DMS153 treated with DMSO at 0.1 percent for 48 hours (cell line): ENCODE measurements at regions not wholly inside any gene's neighbourhood (a gene's known extent, or its start where the extent isn't known, plus 50 kb on each side); places are given as distances from the start of the nearest gene placed in this dataset.
A peak's percentile ranks its signal among the peaks of the same experiment; 100 is the strongest.
"Not testable (repeated sequence)": the region's sequence is repeated elsewhere in the genome, so short reads cannot be mapped to it uniquely, and the experiment has no call there.

Source experiments
- DNase-seq: peaks from one replicate; lab custom pipeline; 2025; ENCODE audit not compliant: unreplicated experiment; lab: John Stamatoyannopoulos, UW

DNA sequence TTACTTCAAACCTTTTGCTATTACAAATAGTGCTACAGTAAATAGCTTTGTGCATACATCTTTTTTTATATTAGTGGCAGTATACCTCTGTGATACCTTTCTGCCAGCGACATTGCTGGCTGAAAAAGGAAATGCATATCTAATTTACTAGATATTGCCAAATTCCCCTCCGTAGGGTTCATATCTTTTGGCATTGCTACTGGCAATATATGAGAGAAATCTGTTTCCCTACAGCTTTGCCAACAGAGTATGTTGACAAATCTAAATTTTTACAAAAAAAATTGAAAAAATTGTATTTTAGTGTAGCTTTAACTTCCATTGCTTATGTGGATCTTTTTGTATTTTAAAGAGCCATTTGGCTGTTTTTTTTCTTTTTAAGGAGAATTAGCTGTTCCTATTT is 426.7 kb downstream of the TRIB2 start:
- DNase-seq = no peak

DNA sequence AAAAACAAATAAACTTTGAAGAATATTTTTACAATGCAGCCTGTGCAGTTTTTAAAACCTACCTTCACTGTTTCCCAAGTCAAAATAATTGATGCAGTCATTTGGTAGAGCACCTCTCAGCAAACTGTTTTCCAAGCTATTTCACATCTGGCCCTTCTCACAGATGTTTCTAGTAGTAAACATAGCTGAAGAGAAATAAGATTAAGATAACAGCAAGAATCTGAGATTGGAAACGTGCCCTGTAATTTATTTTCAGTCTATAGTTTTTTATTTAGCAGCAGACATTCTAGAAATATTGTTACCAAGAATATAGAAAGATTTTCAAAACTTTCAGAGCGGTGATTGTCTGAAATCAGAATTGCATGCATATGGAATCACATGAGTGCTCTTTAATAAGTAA is 440.2 kb downstream of the TRIB2 start:
- no peak for DNase-seq

DNA sequence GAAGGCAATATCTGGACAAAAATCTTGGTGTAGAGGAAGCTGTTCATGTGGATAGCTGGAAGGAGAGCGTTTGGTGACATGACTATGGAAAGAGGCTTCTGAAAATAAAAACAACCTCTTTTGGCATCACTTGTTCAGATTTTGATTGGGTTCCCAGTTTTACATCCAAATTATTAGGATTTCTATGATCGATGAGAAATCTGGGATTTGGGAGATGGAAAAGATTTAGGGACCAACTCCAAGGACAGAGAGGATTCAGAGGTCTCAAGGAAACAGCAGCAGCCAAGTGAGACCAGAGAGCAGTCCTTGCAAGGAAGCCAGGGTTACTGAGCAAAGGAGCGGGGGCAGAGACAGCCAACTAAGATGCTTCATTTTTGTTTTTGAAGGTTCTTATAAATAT is 441.7 kb downstream of the TRIB2 start:
- no peak for DNase-seq

DNA sequence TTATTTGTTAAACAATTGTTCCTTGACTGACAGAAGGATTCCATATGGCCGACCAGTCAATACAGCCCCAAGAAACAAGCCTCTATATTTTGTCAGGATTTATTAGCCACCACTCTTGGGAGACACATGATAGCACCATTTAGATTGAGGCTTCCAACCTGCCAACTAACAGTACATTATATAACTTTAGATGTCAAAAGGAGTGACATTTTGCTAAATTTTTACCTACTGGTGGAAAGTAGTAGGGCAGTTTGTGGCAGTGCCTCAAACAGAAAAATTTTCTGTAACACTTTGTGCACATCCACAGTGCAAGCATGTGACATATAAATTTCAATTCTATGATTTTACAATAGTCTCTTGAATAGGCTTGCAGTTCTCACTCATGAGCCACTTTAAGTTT is 464.0 kb downstream of the TRIB2 start:
- DNase-seq = no peak

DNA sequence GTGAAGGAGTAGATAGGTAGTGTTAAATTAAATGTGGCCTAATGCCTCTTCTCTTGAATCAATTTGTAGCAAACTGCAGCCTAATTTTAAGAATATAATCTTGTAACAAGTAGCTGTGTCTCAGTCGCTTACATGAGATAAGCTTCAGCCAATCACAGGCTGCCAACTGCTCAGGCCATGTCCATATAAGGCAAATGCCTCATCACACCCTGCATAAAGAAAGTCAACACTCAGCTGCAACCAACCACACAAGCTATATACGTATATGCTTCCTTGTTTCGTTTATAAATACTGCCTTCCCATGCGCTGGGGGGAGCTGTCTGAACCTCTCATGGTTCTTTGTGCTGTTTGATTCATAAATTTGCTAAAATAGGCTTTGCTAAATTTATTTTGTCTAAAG is 476.3 kb downstream of the TRIB2 start:
- no peak for DNase-seq

DNA sequence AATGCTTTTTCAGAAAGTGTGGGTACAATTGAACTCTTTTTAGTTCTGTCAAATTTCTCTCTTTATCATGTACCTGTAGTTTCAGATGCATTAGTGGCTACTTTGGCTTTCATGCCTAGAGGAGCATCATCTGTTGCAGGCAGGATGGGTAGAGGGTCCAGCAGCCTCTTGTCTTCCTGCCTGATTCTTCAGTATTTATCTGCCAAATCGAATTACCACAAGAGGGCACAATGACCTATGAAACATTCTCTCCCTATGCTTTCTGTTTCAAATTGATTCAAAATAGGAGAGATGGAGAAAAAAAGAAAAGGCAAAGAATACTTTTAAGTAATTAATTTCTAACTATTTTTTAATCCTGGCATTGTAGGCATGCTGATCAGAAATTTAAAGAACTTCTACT is 477.2 kb downstream of the TRIB2 start:
- peak; percentile 45 for DNase-seq

DNA sequence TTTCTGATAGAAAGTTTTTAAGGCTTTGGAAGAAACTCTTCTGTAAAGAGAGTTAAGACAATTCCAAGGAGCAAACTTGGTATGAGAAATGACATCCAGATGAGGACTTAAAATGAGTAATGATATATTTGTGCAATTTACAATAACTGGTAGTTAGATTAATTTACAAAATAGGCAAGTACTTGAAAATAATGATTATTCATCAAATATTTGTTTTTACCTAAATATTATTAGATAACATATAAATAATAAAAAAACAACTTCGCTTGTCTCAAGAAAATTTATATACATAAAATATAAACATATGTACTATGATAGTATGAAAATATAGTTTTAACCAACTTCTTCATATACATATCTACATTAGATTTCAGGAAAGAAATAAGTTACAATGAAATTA is 478.5 kb downstream of the TRIB2 start:
- DNase-seq = no peak

DNA sequence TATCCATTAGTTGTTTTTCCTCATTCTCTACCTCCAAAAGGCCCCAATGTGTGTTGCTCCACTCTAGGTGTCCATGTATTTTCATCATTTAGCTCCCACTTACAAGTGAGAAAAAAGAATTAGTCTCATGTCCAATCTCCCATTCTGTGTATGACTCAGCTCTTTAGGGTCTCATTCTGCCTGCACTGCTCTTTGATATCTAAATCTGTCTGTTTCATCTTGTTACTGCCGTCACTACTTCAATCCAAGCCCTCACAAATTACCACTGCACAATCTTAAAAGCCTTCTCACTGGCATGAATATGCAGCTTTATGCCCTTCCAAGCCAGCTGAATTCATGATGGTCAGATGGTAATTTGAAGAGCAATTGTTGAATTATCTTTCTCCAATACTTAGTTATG is 480.5 kb downstream of the TRIB2 start:
- DNase-seq = no peak

DNA sequence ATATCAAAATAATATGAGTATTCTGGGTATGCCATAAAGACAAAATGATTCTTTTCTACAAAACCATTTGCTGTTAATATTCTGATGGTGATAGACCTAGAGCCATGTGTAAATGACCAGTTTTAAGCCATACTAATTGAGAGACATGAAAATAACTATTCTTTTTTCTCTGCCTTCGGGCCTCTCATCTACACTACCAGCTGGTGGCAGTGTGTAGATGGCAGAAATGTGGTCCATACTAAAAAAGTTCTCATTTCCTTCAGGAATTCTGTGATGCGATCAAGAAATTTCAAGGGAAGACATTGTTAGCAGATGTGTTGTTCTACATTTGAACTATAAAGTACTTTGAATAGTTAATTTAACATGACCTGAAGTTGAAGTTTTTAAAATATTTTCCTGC is 485.2 kb downstream of the TRIB2 start:
- DNase-seq = no peak

DNA sequence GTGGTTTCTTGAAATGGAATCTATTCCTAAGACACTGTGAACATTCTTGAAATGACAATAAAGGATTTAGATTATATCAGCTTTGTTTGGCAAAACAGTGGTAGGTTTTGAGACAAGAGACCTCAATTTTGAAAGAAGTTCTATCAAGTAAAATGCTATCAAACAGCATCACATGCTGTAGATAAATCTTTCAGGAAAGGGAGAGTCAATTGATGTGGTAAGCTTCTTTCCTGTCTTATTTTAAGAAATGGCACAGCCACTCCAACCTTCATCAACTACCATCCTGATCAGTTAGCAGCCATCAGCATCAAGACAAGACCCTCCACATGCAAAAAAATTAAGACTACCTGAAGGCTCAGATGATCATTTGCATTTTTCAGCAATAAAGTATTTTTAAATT is 495.4 kb downstream of the TRIB2 start:
- no peak for DNase-seq

DNA sequence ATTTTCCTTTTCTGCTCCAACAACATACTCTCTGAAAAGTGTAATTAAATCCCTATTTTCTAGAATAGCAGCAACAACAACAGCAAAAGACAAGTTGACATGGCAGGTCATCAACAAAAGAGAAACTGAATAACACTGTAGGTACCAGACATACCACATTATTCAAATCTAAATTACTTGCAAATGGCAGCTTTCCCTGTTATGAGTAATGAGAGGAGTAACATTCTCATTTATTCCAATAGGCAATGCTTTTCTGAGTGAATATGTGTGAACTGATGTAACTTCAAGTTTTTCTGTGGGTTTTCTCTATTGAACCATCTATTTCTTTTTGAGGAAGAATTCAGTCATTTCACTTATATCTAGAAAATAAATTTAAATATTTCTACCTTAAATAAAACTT is 501.5 kb downstream of the TRIB2 start:
- DNase-seq = no peak

DNA sequence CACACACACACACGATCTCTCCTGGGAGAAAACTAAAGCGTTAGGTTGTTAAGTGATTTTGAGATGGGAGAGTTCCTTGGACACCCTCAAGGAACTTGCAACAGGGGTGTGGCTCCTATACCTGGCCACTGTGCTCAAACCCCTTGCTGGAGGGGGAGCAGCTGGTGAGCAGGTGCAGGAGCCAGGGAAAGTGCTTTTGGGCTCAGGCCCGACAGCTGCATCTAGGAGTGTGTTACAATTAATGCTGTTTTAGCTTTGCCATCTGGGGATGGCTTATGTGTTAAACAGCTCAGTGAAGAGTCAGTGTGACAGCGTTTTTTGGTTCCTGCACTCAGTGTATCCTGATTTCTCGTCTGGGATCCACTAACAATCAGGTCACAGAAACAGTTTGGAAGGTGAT is 510.8 kb downstream of the TRIB2 start:
- DNase-seq = peak; percentile 16

DNA sequence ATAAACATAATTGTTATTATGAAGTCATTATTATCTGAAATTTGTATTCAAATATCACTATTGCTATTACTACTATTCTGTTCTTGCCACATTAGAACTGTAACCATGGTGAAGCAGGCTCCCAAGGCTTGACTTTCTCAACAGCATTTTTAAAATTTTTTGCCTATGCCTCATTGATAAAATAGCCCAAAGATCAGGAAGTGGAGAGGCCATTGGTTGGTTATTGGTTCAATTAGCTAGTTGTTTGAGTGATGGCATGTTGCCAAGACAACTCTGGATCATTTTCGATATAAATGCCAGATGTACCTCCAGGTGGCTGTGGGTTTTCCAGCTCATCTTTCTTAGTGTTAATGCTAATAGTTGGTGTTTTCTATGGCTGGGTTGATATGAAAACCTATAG is 513.5 kb downstream of the TRIB2 start:
- DNase-seq = no peak

DNA sequence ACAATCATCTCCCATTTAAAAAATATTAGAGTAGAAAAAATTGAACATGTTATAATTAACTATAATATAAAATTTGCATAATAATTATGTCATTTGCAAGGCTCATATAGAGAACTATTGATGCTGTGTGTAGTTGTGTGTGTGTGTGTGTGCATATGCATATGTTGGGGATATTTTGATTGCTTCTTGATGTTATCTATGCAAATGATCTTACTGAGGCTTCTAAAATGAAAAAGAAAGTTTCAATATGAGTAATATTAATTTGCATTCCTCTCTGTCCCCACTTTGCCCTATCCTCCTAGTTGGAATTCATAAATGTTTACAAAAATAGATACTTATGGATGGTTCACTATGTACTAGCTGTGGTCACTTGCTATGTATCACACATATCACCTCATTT is 523.3 kb downstream of the TRIB2 start:
- no peak for DNase-seq

DNA sequence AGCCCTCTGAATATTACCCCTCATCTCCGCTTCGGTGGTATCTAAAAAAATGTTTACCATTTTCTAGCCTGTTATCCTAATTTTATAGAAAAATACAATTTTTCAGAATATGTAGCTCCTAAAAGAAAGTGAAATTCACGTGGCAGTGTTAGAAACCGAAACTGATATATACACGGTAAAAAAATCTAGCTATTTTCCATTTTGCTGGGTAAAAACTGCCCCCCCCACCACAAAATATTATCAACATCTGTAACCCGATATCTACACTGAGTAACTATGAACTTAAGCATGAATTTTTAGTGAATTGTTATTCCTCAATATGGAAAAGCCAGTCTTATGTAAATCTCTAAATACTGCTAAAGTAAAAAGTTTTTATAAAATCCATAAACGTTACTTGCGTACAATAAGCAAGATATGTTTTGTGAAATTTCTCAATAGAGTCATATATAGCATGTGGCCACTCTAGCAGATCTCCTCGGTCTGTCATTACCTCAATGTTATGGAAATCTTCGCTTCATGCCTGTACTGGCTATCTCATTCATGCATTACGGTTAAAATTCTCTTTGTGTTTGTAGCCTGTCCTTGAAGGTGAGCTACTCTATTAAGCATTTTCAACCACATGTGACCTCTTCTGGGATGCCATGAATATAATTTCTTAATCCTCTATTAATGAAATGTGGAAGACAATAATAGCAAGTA is 524.2 kb downstream of the TRIB2 start:
- DNase-seq = no peak

DNA sequence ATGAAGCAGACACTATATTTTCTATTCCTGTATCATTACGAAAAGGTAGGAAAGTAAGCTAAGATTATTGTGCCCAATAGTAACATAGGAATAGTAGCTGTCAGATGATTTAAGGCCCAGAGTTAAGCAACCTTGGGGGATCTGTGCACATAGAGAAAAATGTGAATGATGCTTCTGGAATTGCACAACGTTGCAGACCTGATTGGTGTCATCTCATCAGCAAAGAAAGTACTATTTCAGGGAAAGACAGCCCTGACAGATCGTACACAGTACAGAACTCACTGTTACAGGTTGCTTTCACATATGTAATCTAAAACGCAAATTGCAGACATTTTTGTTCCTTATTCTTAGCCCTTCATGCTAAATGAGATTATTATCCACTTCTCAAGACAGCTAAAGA is 535.9 kb downstream of the TRIB2 start:
- DNase-seq = no peak

DNA sequence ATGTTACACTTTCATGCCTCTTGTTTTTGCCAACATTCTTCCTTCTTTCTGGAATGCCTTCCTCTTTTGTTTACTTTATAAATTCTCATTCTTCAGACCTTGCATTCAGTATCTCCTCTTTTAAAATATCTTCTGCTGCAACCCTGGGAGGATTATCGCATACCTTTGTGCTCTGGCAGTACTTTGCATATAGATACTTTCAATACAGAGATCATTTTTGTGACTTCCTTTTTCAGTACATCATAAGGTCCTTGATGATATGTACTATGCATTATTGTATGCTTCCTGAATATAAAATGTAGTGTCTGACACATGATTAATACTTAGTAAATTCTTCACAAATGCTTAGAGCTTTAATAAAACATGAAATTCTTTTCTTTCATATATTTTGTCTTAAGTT is 538.7 kb downstream of the TRIB2 start:
- DNase-seq = no peak

DNA sequence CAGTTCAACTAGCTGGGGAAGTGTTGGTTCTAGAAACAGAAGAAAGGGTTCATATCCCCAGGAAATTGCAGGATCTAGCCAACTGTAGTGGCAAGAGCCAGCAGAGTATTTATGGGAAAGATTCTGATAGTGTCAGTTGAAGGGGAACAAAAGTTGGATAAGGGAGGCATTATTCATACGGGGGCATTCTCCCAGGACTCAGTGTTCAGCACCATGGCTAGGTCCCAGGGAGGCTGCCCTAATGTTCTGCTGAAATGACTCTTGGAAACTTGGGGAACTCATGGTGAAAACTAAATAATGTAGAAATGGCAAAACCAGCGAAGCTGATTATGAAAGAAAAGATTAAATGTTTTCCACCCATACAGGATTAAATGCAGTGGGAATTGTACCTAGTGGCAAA is 543.7 kb downstream of the TRIB2 start:
- no peak for DNase-seq

DNA sequence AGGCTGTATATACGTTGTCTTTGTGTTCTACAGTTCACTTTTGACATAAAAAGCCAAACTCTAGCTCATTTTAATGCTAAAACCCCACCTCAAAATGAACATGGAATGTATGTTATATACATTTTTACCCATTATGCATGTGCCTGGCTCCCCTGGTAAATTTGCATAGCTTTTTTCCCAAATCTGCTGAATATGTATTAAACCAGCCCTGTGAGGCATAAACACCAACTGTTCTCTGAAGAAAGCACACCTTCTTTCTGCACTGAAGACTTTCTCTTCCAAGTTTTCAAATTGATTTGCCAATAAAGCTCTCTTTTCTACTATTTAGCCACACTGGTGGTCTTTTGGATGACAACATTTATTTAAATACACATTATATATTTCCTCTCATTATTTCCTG is 549.4 kb downstream of the TRIB2 start:
- no peak for DNase-seq

DNA sequence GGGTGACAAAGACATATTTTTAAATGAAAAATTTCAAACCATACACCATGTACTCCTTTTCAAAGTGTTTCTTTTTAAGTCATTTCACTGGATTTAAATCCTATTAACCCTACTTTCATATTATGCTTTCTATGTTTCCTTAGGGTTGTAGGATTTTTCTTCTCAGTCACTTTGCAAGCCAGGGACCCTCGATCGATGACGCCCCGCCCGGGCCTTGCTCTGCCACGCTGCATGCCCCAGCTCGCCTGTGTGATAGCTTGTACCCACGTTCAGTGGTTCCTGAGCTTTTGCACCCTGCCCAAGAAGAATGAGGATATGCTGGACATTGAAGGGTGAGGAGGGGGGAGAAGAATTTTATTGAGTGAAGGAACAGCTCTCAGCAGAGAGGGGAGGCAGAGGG is 568.0 kb downstream of the TRIB2 start:
- no peak for DNase-seq

DNA sequence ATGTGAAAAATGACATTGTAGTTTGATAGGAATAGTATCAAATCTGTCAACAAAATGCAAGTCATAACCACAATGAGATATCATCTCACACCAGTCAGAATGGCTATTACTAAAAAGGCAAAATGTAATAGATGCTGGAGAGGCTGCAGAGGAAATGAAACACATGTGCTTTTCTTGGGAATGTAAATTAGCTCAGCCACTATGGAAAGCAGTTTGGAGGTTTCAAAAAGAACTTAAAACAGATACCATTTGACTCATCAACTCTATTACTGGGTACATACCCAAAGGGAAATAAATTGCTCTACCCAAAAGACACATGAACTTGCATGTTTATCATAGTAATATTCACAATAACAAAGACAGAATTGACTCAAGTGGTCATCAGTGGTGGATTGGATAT is 572.6 kb downstream of the TRIB2 start:
- DNase-seq = no peak

DNA sequence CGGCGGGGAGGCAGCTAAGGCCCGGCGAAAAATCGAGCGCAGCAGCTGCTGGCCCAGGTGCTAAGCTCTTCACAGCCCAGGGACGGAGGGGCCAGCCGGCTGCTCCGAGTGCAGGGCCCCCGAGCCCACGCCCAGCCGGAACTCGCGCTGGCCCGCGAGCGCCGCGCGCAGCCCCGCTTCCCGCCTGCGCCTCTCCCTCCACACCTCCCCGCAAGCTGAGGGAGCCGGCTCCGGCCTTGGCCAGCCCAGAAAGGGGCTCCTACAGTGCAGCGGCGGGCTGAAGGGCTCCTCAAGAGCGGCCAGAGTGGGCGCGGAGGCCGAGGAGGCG is 591.7 kb downstream of the TRIB2 start:
- not testable (repeated sequence) for DNase-seq

DNA sequence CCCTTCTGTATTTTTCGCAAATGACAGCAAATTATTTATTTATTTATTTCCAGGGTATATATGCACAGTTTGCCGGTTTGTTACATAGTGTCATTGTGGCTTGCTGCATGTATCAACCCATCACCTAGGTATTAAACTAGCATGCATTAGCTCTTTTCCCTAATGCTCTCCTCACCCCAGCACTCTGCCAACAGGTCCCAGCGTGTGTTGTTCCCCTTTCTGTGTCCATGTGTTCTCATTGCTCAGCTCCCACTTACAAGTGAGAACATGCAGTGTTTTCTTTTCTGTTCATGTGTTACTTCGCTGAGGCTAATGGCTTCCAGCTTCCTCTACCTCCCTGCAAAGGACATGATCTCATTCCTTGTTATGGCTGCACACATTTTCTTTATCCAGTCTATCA is 592.3 kb downstream of the TRIB2 start:
- no peak for DNase-seq

DNA sequence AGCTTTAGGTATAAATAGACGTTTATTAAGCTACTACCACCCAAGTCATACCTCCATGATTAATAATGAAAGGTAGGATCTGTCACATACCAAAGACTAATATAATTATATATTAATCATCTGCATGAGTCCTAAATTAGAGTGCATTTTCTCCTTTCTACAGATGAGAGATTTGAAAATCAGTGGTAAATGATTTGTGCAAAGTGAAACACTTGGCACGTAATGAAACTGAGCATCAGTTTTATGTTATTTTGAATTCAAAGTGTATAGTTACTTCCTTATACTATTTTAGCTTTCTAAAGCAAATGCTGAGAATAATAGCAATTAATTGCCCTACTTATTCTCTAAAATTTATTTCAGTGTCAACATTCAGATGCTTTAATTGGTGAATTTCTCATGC is 615.3 kb downstream of the TRIB2 start:
- DNase-seq = no peak
